Fibroblast of skin of right biceps (primary cell): ENCODE measurements at regions not wholly inside any gene's neighbourhood (a gene's known extent, or its start where the extent isn't known, plus 50 kb on each side); places are given as distances from the start of the nearest gene placed in this dataset.
A peak's percentile ranks its signal among the peaks of the same experiment; 100 is the strongest.

Source experiments
- DNase-seq: peaks from one replicate; pipeline ENCODE4 v3.0.0-alpha.2; 2013

- no peak for DNase-seq
Measured at GRCh38 chr2:75792996-75793395, 82.3 kb upstream of the GCFC2 start.

DNA sequence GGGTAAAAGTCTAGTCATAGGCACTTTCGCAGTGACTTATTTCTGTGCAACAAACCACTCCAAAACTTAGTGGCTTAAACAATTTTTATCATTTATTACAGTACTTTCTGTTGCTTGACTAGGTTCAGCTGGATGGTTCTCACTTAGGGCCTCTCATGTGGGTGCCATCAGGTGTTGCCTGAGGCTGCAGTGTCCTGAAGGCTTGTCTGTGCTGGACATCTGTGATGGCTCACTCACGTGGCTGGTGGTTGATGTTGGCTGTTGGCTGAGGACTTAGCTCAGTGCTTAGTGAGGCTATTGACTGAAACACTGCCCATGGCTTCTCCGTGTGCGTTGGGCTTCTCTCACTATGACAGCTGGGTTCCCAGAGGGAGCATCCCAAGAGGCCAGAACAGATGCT lies 81.4 kb upstream of the GCFC2 start:
- no peak for DNase-seq

DNA sequence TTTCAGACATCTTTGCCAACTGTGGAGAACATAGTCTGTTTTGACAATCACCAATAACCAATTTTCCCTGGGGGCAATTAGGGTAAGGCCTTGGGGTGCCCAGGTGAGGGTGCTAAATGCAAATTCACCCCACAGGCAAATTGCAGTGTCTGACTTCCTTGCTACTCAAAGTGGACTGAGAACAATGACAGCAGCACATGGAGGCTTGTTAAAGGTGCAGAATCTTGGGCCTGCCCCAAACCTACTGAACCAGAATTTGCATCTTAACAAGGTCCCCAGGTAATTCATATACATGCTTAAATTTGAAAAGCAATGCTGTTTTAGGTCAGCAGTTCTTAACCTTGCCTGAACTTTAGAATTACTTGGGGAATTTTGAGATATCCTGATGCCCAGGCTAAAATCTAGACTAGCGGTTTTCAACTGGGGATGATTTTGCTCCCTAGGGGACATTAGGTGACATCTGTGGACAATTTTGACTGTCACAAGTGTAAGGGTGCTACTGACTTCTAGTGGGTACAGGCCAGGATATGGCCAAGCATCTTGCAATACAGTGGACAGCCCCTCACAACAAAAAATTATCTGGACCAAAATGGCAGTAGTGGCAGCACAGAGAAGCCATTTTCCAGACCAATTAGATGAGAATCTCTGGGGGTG lies 80.2 kb upstream of the GCFC2 start:
- DNase-seq, result no peak

GRCh38 chr2:75790121-75790813 lies 79.6 kb upstream of the GCFC2 start:
- DNase-seq, result no peak

- peak; percentile 1 for DNase-seq
Measured at GRCh38 chr2:75788902-75789301, 78.2 kb upstream of the GCFC2 start.

GRCh38 chr2:75788154-75788553 lies 77.4 kb upstream of the GCFC2 start:
- DNase-seq, result no peak

DNA sequence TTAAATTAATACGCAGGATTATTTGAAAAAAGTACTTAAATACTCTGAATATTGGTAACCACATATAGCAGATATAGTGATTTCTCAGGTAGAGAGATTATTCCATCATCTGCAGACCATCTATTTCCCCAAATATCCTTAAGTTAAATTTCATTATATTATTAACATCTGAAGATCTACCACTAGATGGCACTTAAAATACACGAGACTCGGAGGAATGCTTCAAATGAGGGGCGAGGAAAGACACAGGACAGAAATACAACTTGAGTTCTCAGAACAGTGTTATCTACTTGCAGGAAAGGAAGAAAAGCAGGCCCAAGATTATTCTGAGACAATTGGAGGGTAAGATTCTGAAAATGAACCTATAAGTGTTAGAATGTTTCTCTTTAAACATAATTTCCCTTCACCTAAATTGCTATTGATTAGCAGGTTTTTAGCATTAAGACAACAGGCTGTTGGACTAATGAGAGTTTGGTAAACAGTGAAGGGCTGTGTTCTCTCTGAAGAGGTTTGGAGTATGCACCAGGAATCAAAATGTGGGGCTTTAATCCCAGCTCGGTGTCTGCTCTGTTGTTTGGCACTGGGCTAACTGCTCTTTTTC lies 76.9 kb upstream of the GCFC2 start:
- peak; percentile 26 for DNase-seq

DNA sequence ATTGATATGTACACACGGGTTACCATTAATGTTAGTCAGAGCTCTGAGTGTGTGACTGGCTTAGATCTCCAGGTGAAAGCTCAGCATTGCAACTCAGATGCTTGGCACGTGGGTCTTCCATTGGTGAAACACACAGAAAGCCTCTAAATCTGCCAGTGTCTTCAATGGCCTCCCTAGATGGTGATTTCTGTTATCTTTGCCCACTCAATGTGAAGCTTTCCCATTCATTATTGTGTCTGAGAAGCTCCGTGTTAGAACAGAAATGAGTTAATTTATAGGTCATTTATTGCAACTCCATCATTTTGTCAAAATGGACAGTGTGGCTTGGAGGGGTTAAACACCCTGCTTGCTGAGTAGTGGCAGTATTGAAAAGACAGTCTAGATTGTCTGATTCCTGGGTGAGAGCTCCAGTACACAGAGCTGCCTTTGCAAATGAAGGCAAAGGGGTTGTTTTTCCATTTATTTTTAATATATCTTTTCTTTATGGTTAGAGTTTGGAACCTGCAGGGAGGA lies 64.7 kb upstream of the GCFC2 start:
- no peak for DNase-seq

GRCh38 chr2:75772908-75773630 lies 62.4 kb upstream of the GCFC2 start:
- no peak for DNase-seq

GRCh38 chr2:75765798-75766197 lies 55.1 kb upstream of the GCFC2 start:
- DNase-seq, result no peak

DNA sequence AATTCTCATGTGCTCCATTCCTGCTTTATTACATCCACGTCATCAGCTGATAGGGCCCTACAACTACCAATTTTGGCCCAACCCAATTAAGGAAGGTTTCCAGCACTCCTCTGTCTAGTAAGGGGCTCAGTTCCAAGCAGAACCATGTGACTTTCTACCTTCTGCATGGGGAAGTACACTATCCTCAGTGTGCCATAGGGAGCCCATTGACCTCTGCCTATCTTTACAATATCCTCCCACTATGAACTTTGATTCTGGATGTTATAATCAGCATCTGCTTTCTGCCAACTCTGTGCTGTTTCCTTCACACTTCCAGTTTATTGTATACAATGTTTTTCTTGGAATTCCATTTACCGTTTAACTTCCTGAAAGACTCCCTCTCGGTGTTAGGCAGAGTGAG lies 53.9 kb upstream of the GCFC2 start:
- DNase-seq, result no peak
